Dendritic cell treated with granulocyte-macrophage colony-stimulating factor and Interleukin-4, amounts not matched to agents 40 ng/mL and 50 ng/mL, for 4 days (primary cell): ENCODE measurements at regions not wholly inside any gene's neighbourhood (a gene's known extent, or its start where the extent isn't known, plus 50 kb on each side); places are given as distances from the start of the nearest gene placed in this dataset.

Experiments used
- H3K27ac Mint-ChIP-seq: one replicate; pipeline ENCODE4 v1.8.0; 2022; ENCODE audit warnings: mild to moderate bottlenecking, mixed read lengths
- H3K27me3 Mint-ChIP-seq: one replicate; pipeline ENCODE4 v1.8.0; 2022; ENCODE audit warnings: mild to moderate bottlenecking, mixed read lengths
- H3K36me3 Mint-ChIP-seq: one replicate; pipeline ENCODE4 v1.8.0; 2022; ENCODE audit warnings: low read depth, mixed read lengths
- H3K4me1 Mint-ChIP-seq: one replicate; pipeline ENCODE4 v1.8.0; 2022; ENCODE audit warnings: low read depth, mixed read lengths
- H3K4me3 Mint-ChIP-seq: one replicate; pipeline ENCODE4 v1.8.0; 2022; ENCODE audit warnings: mild to moderate bottlenecking, moderate library complexity, mixed read lengths
- H3K9me3 Mint-ChIP-seq: one replicate; pipeline ENCODE4 v1.8.0; 2022; ENCODE audit warnings: mixed read lengths
- intact Hi-C: fragments of 100-400 bp; cut with micrococcal nuclease; formaldehyde crosslinking; loops from one replicate; pipeline ENCODE4 v1.15.0; 2022

DNA sequence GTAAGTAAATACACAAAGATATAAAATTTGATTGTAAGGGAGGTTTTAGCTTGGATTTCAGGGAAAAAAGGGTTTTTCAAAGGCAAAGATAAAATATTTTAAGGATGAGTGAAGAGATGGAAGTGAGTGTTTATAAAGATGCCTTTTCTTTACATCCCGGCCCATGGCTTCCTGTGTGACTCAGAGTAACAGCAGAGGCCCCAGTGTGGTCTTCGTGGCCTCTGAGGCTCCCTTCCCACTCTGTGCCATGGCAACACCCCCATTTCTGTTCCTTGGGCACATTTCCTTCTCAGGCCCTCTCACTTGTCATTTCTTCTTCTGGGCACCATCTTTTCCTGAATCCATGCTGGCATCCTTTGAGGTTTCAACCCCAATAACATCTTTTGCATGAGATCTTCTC lies 92.6 kb upstream of the TMEM18 start:
- peaks cover 12% of the 10 kb centered on the region for H3K9me3 Mint-ChIP-seq

GRCh38 chr2:768451-768850 lies 91.2 kb upstream of the TMEM18 start:
- intact Hi-C loops = no loop called here
- Mint-ChIP-seq H3K4me1 (no peaks in the 10 kb centered on the region), H3K4me3 (no peak overlapping the region), H3K36me3 (no peaks in the 10 kb centered on the region), H3K9me3 (peaks cover 12% of the 10 kb centered on the region), H3K27ac (no peak overlapping the region), H3K27me3 (no peaks in the 10 kb centered on the region)

More for the DNA sequence above, 92.6 kb upstream of the TMEM18 start:
- Mint-ChIP-seq H3K36me3 (no peaks in the 10 kb centered on the region), H3K4me1 (no peaks in the 10 kb centered on the region), H3K4me3 (no peak overlapping the region), H3K27ac (no peak overlapping the region), H3K27me3 (no peaks in the 10 kb centered on the region)
- intact Hi-C loops = no loop called here

DNA sequence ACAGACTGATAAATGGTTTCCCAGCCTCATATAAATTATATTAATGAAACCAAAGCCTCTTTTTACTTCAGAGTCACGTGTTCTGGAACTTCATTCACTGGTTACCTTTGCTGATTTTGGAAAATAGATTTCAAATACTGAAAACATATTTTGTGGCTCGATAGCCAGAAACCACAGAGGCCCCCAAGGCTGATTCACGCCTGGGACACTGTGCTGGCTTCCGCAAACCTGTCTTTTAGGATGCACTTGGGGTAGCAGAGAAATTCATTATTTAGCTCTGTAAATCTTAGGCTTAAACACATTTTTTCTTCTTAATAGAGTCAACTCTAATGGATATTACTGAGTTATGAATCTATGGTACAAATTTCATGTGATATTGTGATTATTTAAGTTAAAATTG lies 90.7 kb upstream of the TMEM18 start:
- intact Hi-C loops = no loop called here
- H3K4me1 Mint-ChIP-seq = no peaks in the 10 kb centered on the region
- H3K27me3 Mint-ChIP-seq = no peaks in the 10 kb centered on the region
- no peak overlapping the region for H3K27ac Mint-ChIP-seq
- peaks cover 12% of the 10 kb centered on the region for H3K9me3 Mint-ChIP-seq
- no peaks in the 10 kb centered on the region for H3K36me3 Mint-ChIP-seq
- H3K4me3 Mint-ChIP-seq = no peak overlapping the region

DNA sequence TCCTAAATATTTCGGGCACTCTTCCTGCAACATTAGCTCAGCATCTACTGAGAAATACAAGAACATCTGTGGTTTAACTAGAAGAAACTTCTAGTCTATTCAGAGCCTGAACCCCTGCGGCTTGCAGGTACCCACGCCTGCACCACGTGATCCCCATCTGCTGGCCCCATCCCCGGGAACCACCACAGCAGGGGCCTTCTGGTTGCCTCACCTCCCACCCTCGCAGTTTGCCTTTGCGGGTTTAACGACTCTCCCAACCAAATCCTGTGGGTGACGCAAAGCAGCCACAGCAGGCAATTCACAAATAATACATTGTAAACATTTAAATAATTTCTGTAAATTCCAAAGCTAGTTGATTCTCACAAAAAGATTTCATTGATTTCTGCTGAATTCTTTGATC lies 90.2 kb upstream of the TMEM18 start:
- intact Hi-C loops = no loop called here
- H3K4me1 Mint-ChIP-seq = no peaks in the 10 kb centered on the region

DNA sequence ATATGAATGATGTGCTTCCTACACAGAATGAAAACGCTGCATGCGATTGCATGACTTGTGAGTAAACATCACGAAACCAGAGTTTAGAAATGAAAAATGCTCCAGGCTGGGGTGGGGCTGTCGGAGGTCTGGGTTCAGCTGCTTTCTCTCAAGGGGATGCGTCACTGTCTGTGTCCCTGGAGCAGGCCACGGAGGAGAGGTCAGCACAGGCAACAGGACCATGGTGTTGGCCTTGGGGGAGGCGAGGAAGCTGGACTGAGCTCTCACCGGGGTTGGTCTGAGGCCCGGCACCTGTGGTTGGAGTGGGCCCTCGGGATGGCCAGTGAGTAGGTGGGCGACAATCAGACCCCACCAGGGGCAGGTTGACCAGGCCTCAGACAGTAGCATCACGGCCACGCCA lies 89.0 kb upstream of the TMEM18 start:
- Mint-ChIP-seq H3K27me3 (peaks cover 1% of the 10 kb centered on the region), H3K27ac (no peak overlapping the region), H3K9me3 (peaks cover 12% of the 10 kb centered on the region), H3K36me3 (no peaks in the 10 kb centered on the region), H3K4me1 (no peaks in the 10 kb centered on the region), H3K4me3 (no peak overlapping the region)
- intact Hi-C loops = no loop called here

More for the DNA sequence above, 90.2 kb upstream of the TMEM18 start:
- H3K4me3 Mint-ChIP-seq = no peak overlapping the region
- peaks cover 12% of the 10 kb centered on the region for H3K9me3 Mint-ChIP-seq
- no peaks in the 10 kb centered on the region for H3K27me3 Mint-ChIP-seq
- H3K27ac Mint-ChIP-seq = no peak overlapping the region
- no peaks in the 10 kb centered on the region for H3K36me3 Mint-ChIP-seq

DNA sequence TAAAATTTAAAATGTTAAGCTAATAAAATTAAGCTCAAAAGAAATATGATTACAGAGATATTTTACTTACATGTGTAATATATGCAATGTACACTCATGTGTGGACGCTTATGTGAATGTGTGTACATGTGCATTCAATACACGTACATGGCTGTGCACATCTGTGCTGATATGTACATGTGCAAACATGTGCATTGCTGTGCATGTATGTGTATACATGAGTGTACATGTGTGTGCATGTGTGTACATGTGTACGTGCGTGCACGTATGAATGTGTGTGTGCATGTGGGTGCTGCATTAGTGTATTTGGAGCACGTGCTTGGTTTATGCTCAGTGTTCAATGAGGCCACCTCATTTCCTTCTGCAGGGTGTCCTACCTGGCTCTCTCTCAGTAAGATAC lies 88.2 kb upstream of the TMEM18 start:
- no peak overlapping the region for H3K27ac Mint-ChIP-seq
- peaks cover 12% of the 10 kb centered on the region for H3K9me3 Mint-ChIP-seq
- no peaks in the 10 kb centered on the region for H3K4me1 Mint-ChIP-seq
- H3K4me3 Mint-ChIP-seq = no peak overlapping the region
- peaks cover 1% of the 10 kb centered on the region for H3K27me3 Mint-ChIP-seq
- intact Hi-C loops = no loop called here
- H3K36me3 Mint-ChIP-seq = no peaks in the 10 kb centered on the region

GRCh38 chr2:763766-764525 lies 86.7 kb upstream of the TMEM18 start:
- peaks cover 12% of the 10 kb centered on the region for H3K9me3 Mint-ChIP-seq
- H3K36me3 Mint-ChIP-seq = no peaks in the 10 kb centered on the region
- intact Hi-C loops = no loop called here
- H3K4me1 Mint-ChIP-seq = no peaks in the 10 kb centered on the region
- no peak overlapping the region for H3K27ac Mint-ChIP-seq
- H3K27me3 Mint-ChIP-seq = peaks cover 1% of the 10 kb centered on the region
- H3K4me3 Mint-ChIP-seq = no peak overlapping the region

DNA sequence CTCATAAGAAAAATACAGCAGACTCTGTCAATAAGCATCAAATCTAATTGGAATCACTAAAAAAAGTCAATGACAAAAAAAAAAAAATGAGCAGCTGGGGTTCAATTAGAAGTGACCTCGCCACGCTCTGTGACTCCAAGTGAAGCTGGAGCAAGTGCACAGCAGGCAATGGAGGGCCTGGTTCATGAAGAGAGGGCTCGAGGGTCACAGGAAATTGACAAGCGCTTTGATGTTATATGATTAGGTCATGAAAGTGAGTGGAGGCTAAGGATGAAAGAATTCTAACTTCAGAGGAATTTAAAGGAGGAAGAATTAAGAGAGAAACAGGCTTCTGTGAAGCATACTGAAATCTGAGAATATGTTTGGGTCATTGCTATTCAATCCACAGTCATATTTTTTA lies 85.4 kb upstream of the TMEM18 start:
- intact Hi-C loops = no loop called here
- peaks cover 4% of the 10 kb centered on the region for H3K27me3 Mint-ChIP-seq
- H3K9me3 Mint-ChIP-seq = peaks cover 7% of the 10 kb centered on the region
- H3K4me3 Mint-ChIP-seq = no peak overlapping the region
- no peaks in the 10 kb centered on the region for H3K4me1 Mint-ChIP-seq
- H3K27ac Mint-ChIP-seq = no peak overlapping the region
- no peaks in the 10 kb centered on the region for H3K36me3 Mint-ChIP-seq

- intact Hi-C loops = no loop called here
- Mint-ChIP-seq H3K4me1 (no peaks in the 10 kb centered on the region), H3K4me3 (no peak overlapping the region), H3K27me3 (peaks cover 7% of the 10 kb centered on the region), H3K9me3 (peaks cover 11% of the 10 kb centered on the region), H3K36me3 (no peaks in the 10 kb centered on the region), H3K27ac (no peak overlapping the region)
Observed at GRCh38 chr2:761384-761783, 84.2 kb upstream of the TMEM18 start.

GRCh38 chr2:760001-760400 lies 82.8 kb upstream of the TMEM18 start:
- Mint-ChIP-seq H3K36me3 (no peaks in the 10 kb centered on the region), H3K27me3 (peaks cover 7% of the 10 kb centered on the region), H3K4me3 (no peak overlapping the region), H3K9me3 (peaks cover 8% of the 10 kb centered on the region), H3K27ac (no peak overlapping the region), H3K4me1 (no peaks in the 10 kb centered on the region)
- intact Hi-C loops = no loop called here

GRCh38 chr2:758073-758820 lies 81.0 kb upstream of the TMEM18 start:
- Mint-ChIP-seq H3K36me3 (no peaks in the 10 kb centered on the region), H3K4me3 (no peak overlapping the region), H3K27ac (no peak overlapping the region), H3K27me3 (peaks cover 7% of the 10 kb centered on the region), H3K4me1 (no peaks in the 10 kb centered on the region), H3K9me3 (peaks cover 8% of the 10 kb centered on the region)
- intact Hi-C loops = no loop called here

- intact Hi-C loops = no loop called here
Observed at GRCh38 chr2:753123-753522, 75.9 kb upstream of the TMEM18 start.

GRCh38 chr2:751474-751873 lies 74.3 kb upstream of the TMEM18 start:
- peaks cover 2% of the 10 kb centered on the region for H3K27me3 Mint-ChIP-seq
- intact Hi-C loops = no loop called here
- no peak overlapping the region for H3K4me3 Mint-ChIP-seq
- H3K9me3 Mint-ChIP-seq = no peaks in the 10 kb centered on the region
- H3K36me3 Mint-ChIP-seq = no peaks in the 10 kb centered on the region
- no peak overlapping the region for H3K27ac Mint-ChIP-seq
- no peaks in the 10 kb centered on the region for H3K4me1 Mint-ChIP-seq

More at GRCh38 chr2:753123-753522, 75.9 kb upstream of the TMEM18 start:
- Mint-ChIP-seq H3K4me3 (no peak overlapping the region), H3K27ac (no peak overlapping the region), H3K36me3 (no peaks in the 10 kb centered on the region), H3K4me1 (no peaks in the 10 kb centered on the region), H3K27me3 (peaks cover 3% of the 10 kb centered on the region), H3K9me3 (peaks cover 8% of the 10 kb centered on the region)

GRCh38 chr2:750628-751027 lies 73.4 kb upstream of the TMEM18 start:
- Mint-ChIP-seq H3K27ac (no peak overlapping the region), H3K36me3 (no peaks in the 10 kb centered on the region), H3K4me1 (no peaks in the 10 kb centered on the region), H3K9me3 (no peaks in the 10 kb centered on the region), H3K27me3 (peaks cover 2% of the 10 kb centered on the region), H3K4me3 (no peak overlapping the region)
- intact Hi-C loops = no loop called here
